ENCODE measurements at regions not wholly inside any gene's neighbourhood (a gene's known extent, or its start where the extent isn't known, plus 50 kb on each side); places are given as distances from the start of the nearest gene placed in this dataset.

GRCh38 chr12:107478881-107479280 lies 206.7 kb upstream of the PWP1 start:
- no peak for DNase-seq

GRCh38 chr12:107480836-107481608 lies 204.6 kb upstream of the PWP1 start:
- no peak for DNase-seq

GRCh38 chr12:107484230-107484629 lies 201.4 kb upstream of the PWP1 start:
- no peak for DNase-seq

GRCh38 chr12:107484941-107485340 lies 200.7 kb upstream of the PWP1 start:
- DNase-seq = no peak

GRCh38 chr12:107485731-107486130 lies 199.9 kb upstream of the PWP1 start:
- no peak for DNase-seq

GRCh38 chr12:107486140-107486892 lies 199.3 kb upstream of the PWP1 start:
- DNase-seq = no peak

- no peak for DNase-seq
Observed at GRCh38 chr12:107487011-107487680, 198.5 kb upstream of the PWP1 start.

- no peak for DNase-seq
Observed at GRCh38 chr12:107488666-107489065, 196.9 kb upstream of the PWP1 start.

- DNase-seq = no peak
Observed at GRCh38 chr12:107490010-107490409, 195.6 kb upstream of the PWP1 start.

- DNase-seq = no peak
Observed at GRCh38 chr12:107491856-107492255, 193.7 kb upstream of the PWP1 start.

GRCh38 chr12:107492393-107493134 lies 193.0 kb upstream of the PWP1 start:
- DNase-seq = no peak

- DNase-seq = no peak
Observed at GRCh38 chr12:107493135-107493494, 192.5 kb upstream of the PWP1 start.

- no peak for DNase-seq
Observed at GRCh38 chr12:107493666-107494065, 191.9 kb upstream of the PWP1 start.

- DNase-seq = no peak
Observed at GRCh38 chr12:107494331-107494730, 191.3 kb upstream of the PWP1 start.

- no peak for DNase-seq
Observed at GRCh38 chr12:107495604-107496003, 190.0 kb upstream of the PWP1 start.

- DNase-seq = no peak
Observed at GRCh38 chr12:107497231-107497630, 188.4 kb upstream of the PWP1 start.

GRCh38 chr12:107500307-107500706 lies 185.3 kb upstream of the PWP1 start:
- DNase-seq = no peak

GRCh38 chr12:107501681-107502080 lies 183.9 kb upstream of the PWP1 start:
- no peak for DNase-seq

GRCh38 chr12:107503129-107503855 lies 182.3 kb upstream of the PWP1 start:
- no peak for DNase-seq

- DNase-seq = no peak
Observed at GRCh38 chr12:107503887-107504885, 181.4 kb upstream of the PWP1 start.

- DNase-seq = no peak
Observed at GRCh38 chr12:107509421-107509820, 176.2 kb upstream of the PWP1 start.
